Fibroblast of skin of scalp (primary cell): ENCODE measurements at regions not wholly inside any gene's neighbourhood (a gene's known extent, or its start where the extent isn't known, plus 50 kb on each side); places are given as distances from the start of the nearest gene placed in this dataset.
A peak's percentile ranks its signal among the peaks of the same experiment; 100 is the strongest.

Source experiments
- DNase-seq: peaks from one replicate; pipeline ENCODE4 v3.0.0-alpha.2; 2013

DNA sequence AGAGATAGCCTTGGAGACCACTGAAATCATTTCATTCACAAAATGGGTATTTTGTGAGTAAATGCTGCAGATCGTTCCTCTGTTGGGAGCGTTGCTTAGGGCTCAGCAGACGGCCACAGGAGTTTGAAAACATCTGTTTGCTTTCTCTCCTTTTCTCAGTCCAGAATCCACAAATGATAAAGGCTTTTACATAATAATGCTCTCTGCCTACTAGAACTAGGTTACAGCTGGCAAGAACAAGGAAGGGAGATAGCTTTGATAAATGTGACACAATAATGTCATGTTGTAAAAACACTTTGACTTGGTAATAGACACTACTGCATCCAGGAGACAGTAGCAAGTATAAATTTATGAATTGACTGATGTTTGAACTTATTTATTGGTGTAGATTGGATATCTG lies 1072.4 kb upstream of the CDH6 start:
- DNase-seq = no peak

DNA sequence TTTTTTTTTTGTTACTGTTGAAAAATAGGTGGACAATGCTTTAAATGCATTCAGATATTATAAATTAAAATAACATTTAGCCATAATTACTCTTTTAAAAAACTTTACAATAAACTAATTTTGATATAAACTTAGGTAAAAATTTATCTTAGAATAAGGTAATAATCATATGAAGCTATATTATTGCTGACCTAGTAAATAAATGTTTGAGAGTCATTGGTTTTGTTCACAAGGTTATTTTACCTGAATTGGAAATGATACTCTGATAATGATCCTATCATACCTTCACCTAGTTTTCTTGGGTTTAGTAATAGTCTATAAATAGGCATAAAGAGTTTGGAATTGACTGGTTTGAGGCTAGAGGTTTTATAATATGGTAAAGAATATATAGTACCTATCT lies 1076.4 kb upstream of the CDH6 start:
- DNase-seq = no peak

DNA sequence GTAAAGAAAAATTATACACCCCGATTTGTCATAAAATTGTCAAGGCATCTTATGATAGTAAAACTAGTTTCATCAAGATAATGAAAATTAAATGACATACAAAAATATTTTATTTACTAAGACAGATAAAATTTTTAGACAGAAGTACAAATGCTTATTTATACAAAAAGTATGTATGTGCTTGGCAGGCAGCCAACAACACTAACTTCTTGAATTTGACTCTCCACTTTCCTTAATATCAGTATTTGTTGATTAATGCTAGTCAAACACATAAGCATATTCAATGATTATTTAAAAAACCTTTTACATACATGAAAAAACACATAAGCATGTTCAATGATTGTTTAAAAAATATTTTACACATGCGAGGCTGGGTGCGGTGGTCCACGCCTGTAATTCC lies 1079.9 kb upstream of the CDH6 start:
- DNase-seq = no peak

DNA sequence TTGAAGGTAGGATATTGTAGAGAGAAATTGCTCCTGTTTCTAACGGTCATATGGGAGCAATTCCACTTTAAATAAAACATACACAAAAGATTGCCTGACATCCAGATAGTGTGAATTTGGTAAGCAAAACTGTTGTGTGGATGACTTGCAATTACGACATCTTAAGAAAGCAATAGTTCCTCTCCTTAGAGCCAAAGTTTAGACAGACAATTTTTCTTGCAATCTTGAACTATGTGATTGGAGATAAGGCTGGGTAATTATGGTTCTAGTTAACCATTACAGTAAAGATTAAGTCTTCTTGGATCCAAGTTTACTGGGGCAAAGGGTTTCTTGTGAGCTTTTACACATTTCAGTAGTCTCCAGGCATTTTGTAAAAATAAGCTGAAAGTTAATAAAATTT lies 1080.6 kb upstream of the CDH6 start:
- no peak for DNase-seq

DNA sequence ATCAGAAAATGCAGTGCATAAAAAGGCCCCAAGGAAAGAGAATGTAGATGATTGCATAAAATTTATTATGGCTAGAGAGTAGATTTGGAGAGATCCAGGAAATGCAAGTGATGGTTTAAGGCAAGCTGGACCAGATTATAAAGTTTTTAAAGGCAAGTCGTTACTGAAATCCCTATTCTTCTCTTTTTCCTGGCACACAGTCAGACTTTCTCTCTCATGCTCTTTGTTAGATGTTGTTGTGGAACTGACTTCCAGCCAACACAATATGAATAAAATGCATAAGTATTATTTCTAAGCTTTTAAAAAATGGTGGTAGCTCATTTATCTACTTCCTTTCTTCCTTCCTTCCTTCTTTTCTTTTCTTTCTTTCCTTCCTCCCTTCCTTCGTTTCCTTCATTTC lies 1085.4 kb upstream of the CDH6 start:
- DNase-seq = no peak

DNA sequence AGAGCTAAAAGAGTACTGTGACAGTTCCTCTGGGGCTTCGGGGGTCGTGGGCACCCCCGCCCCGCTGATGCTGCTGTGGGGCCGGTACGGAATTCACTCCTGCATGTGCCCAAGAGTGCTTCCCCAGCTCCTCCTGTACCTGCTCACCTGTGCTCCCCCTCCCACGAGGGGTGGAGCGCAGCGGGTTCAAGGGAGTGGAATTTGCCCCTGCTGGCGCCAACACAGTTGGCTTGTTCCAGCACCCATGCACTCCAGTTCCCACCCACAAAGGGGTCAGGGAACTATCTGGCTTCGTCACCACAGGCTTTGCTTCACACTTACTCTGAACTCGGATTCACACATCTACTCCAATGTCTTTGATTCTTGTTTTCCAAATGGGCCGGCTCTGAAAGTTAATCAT lies 1086.9 kb upstream of the CDH6 start:
- no peak for DNase-seq

DNA sequence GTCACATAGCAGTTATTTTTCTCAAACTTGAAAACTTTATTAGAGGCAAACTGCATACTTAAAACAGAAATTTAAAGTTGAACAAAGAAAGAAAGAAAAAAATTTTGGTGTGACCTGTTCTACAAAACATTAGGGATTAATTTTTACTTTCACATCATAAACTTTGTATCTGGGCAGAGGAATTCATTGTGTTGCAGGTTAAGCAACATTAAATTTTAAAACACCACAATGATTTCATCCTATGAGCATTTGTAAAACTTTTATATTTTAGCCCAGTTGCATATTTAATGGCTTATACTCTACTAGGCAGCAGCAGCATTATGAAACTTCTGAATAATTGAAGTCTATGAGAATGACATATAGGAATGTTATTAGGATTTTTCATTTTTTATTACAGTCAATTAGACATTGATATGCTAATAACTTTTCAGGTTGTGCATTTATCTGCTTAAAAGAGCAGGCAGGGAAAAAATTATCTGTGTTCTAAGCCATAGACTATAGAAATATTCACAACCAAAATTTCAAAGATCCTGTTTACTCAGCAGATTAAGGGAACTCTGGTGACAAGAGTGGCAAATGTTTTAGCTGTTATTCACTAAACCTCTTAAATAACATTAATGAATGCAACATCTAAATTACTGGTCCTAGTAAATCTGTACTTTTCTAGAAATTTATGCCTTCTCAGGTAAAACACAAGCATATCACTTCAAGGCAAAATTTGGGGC lies 1088.5 kb upstream of the CDH6 start:
- DNase-seq = no peak

DNA sequence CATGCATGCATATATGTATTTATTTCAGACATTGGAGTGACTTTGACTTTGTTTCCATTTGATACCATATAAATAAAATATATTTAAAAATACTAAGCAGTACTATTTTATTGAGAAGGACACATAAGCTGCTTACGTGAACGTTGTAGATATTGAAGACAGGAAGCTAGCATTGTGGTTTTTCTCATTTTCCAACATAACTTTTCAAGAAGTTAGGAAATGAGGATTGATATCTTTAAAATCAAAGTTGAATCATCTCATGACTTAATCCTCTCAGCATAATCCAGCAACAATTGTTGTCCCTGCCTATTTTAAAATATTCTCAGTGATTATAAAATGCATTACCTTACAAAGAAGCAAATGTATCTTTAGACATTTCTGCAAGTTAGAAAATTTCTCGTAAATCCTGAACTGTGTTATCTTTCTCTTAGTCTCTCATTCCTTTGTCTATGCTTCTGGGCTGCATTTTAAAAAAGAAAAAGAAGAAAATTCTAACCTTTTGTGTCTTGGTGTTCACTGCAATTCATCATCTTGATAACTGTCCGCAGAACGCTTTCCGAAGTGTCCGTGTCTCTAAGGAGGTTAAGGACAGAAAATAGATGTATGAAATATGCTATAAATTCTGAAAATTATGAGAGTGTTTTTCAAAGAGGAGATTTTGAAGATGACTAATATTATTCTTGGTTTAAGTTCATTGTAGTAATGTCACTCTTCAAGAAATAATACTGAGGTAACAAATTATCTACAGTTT lies 1089.9 kb upstream of the CDH6 start:
- no peak for DNase-seq

DNA sequence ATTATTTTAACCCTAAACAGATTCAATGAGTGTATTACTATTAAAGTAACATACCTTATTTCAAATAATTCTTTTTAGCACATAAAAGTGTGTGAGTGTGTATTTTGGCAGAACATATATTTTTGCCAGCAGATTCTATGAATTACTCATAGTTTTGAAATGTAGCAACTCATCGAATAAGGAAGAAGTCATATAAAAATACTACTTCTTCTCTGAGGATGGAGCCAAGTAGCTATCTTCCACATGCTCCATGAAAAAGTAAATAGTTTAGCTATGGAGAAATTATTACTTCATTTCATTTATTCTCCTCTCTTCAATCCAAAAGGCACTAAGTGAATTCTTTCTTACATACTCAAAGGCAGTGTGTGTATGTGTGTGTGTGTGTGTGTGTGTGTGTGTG lies 1090.4 kb upstream of the CDH6 start:
- DNase-seq = peak; percentile 40

DNA sequence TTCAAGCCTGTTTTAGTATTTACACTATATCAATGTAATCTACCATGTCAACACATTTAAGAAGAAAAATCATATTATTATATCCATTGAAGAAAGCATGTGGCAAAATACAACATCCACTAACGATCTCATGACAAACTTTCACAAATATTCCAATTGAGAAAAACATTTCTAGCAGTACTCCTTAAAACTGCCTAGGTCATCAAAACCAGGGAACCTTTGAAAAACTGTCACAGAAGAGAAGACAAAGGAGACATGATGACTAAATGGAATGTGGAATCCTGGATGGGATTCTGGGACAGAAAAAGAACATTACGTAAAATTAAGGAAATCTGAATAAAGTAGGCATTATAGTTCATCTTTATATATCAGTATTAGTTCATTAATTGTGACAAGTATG lies 1091.3 kb upstream of the CDH6 start:
- DNase-seq = no peak

DNA sequence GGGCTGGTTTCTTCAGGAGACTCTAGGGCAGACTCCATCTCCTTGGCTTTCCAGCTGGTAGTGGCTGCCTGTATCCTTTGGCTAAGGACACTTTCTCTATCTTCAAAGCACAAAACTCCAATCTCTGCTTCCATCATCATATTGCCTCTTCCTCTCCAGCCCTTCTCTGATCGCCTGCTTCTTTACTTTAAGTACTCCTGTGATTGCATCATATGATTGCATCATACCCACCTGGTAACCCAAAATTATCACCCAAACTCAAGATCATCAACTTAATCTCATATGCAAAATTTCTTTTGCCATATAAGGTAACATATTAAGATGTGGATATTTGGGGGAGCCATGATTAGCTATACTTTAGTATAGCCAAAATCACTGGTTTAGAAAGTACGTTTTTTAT lies 1092.6 kb upstream of the CDH6 start:
- DNase-seq = no peak

DNA sequence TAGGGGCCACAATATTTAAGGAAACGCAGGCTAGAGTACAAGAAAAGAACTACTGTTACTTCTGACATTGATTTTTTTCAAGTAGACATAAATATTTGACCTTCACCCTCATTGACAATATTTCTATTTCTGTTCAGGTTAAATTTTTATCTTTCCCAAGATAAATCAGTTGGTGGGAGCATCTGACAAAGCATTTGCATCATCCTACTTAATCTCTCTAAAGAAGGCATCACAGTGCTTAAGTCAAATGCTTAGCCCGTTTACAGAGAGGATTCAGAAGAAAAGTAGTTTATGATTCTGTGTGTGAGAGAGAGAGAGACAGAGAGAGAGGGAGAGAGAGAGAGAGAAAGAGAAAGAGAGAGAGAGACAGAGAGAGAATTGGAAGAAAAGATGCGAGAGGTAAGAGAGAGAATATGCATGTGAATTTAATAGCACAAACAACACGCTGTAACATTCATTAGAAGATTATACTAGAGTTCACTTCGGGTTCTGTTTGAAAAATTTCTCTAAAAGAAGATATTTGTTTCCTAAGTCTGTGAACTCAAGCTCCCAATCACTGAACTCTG lies 1093.3 kb upstream of the CDH6 start:
- DNase-seq = no peak

DNA sequence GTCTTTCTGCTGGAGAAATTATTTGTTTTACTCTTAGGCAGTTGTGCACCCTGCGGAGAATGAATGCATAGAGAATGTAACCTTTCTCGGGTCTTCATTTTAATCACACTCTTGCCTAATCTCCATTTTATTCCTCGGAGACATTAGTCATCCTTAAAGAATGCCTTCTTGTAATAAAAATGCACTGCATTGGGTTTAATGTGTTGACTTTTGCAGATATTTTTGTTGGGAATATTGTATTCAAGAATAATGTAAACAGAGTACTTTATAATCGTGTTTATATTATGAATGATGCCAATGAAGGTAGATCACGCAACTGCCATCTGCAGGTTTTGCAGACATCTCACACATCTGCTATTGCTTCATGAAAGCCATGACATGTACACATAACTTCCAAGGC lies 1093.9 kb upstream of the CDH6 start:
- DNase-seq = peak; percentile 51

DNA sequence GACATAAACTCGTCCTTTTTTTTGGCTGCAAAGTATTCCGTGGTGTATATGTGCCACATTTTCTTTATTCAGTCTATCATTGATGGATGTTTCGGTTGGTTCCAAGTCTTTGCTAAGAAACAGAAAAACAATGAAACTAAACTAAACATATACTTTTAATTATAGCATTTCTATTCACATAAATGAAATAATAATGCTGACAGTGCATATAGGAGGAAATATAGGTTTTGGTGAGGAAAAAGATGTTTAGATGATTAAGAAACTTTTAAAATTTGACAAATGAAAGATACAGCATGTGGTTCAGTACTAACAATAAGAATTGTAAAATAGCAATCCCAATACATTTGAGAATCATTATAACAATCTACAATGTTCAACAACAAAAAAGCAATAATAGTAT lies 1094.5 kb upstream of the CDH6 start:
- no peak for DNase-seq

DNA sequence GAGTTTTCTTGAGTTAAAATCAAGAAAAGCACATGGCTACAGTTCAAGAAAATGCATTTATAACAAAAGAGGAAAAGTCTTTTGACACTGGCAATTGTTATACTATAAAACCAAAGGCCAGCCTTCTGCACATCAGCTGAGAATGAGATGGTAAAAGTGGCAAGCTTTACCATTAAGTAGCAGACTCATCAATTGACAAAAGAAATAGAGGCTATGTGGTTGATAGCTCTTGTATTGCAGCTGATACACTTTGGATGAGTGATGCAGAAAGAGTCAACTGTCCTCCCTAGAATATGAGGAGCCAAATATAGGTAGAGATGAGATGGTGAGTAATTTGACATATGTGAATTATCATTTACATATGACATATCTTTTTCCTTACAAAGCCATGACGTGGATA lies 1100.9 kb upstream of the CDH6 start:
- DNase-seq = no peak

DNA sequence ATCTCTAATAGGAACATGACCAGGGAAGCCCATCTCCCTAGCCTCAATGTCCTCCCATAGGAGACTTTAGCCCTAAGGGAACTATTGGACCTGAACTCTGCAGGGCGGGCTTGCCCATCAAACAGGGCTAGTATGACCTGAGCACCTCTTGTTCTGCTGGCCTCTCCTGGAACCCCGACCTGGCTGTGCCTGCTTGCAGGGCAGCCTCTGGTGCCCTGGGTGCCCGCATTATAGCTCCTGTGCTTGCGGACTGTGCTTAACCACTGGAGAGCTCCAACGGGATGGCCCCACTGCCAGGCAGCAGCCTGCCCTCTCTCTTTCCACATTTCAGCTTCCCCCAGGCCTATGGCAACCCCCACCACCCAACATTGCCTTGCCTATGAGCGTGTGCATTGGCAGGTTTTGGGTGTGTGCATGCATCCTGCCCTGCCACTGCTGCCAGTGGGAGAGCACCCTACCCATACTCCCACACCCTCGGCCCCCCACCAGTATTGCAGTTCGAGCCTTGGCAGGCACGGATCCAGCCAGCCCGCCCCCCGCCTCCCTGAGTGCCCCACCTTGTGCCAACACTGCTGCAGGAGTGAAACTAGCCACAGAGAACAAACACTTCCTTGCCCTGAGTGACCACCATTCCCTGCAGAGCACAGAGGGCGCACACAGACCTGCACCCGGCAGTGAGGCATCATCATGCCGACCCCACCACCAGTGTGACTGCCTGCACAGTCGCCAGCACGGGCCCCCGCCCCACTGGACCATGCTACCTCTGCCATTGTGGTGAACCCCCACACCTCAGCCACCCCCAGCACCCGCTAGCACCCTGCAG lies 1123.8 kb upstream of the CDH6 start:
- no peak for DNase-seq

DNA sequence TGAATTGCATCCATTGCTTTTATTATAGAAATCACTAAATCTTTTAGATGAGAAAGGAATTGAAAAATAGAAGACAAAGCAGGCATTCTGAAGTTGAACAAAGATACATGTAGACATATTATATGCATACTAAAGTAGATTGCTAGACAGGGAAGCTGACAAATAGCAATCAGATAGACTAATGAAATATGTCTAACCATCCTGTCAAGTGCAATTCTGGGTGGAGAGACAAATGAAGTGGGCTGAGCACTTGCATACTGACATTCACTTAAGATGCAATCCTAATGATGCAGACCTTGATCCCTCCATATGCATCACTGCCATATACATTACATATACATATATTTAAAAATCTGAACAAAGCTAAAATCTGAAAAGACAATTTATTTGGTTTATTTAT lies 1130.0 kb upstream of the CDH6 start:
- DNase-seq = no peak

DNA sequence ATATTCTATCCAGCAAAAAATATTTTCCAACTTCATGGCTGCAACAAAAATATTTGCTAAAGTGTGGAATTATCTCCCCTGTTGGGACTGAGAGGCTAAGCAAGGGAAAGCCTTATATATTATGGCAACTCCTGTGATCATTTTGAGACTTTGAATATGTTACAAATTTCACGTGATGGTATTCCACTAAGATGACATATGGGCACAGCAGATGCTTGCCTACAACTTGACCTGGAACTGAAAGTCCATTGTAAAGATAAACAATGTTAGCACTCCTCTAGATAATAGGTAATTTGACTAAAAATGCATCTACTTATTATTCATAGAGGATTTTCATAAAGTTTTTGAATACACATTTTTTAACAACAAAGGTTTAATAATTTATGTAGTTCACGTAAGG lies 1141.5 kb upstream of the CDH6 start:
- DNase-seq = no peak

DNA sequence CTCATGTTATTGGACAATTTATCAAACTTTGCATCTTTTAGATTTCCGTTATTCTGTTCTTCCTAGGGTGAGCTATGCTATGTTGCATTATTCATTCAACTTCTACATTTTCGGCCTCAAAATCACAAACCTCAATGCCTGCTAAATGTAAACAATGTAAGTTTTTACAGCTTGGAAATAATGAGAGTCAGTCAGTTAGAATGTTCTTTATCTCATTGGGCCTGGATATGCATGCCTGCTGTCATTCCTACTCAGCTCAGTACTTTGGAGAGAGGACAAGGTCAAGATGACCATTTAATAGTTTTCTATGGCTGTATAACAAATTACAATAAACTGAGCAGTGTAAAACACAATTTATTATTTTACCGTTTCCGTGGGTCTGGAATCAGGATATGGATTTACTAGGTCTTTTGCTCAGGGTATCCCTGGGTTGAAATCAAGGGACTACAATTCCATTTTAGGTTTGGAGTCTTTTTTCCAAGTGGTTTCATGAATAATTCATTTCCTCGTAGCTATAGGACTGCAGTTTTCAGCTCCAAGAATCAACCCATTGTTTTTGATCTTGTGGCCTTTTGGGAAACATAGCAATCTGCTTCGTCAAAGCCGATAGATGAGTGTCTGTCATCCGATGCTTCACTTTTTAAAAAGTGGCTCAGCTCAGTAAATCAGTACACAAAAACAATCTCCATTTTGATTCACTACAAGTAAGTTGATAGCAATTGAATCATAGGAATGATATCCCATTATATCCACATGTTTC lies 1143.2 kb upstream of the CDH6 start:
- DNase-seq = no peak

DNA sequence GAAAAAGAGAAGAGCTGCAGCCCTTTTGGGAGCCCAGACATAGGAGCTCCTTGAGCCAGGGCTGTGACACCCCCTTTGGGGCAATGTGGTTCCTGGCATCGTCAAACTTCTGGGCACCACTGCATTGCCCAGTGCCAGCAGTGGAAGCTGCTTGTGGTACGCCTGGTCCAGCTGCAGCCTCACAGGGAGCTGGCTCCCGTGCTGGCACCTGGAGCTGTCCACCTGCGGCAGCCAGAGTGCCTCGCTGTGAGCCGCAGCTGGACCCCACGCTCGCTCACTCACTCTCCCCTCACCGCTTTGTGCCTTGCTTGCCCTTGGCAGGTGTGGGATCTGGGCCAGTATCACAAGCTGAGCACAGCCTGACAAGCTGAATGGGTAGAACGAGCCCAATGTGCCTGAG lies 1150.8 kb upstream of the CDH6 start:
- no peak for DNase-seq

DNA sequence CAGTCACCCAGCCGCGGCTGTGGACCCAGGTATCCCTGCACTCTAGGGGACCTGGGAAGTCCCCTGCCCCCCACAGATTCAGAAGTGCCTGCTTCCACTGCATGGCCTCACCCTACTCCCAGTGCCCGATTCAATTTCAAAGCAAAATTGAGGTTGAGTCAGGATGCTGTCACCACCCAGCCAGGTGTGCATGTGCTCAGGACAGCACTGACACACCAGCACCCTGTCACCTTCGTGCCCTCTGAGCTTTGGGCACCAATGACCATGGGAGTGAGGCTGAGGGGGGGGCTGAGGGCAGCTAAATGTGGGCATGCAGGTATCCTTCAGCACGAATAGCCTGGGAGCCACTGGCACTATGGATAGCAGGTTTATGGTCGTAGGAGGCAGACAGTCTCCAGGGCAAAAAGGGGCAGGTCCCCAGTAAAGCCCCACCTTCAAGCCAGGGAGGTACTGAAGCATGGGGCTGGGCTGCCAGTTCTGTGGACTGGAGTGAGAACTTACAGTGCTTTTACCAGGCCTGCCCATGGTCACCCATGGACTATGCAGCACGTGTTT lies 1151.6 kb upstream of the CDH6 start:
- no peak for DNase-seq

DNA sequence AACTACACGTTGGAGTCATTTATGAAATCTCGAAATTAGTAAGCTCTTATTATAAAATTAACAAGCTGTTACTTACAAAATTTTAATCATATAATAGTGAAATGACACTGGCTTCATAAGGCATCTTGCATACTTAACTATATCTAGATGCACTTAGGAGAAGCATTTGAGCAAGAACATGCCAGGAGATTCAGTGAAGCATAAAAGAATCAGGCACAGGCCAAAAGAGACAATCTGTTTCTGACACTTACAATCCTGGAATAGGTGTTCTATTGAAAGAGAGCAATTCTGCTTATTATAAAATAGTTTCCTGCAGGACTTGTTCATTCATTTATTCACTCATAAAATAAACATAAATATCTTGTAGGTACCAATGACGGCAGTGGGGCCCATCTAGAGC lies 1152.2 kb upstream of the CDH6 start:
- no peak for DNase-seq
